ENCODE measurements at regions not wholly inside any gene's neighbourhood (a gene's known extent, or its start where the extent isn't known, plus 50 kb on each side); places are given as distances from the start of the nearest gene placed in this dataset.

DNA sequence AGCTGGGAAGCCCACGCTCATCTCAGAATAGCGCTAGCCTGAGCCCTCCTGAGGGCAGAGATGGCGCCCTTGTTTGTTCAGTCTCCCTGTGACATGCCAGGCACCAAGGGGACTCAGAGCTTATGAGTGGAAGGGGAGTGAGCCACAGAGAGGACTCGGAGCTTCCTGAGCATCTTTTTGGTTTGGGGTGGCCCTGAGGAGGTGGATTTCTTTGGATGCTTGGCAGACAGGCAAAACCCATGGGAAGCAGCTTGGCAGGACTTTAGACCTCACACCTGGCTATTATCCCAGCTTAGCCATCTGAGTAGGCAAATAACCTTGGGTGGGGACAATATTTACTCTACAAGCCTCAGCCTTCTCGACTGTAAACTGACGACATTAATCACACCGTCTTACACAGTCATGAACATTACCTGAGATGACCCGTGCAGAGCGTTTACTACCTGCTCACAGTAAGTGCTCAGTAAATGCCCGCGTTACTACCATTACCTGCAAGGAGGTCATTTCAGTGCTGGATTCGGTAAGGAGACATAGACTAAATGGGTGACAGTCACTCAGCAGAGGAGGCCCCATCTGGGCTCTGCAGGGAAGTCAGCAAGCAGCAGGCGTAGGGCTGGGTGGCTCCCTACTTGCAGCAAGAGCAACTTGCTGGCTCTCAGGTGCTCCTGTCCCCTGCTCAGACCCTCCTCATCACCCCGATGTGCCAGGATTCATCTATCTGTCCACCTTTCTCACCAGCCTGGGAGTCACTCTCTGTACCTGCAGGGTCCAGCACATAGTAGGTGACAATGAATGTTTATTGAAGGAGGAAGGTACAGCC, 54.9 kb downstream of the KLHDC7A start:
- no peak overlapping the region for H3K4me3 ChIP-seq
- no peaks in the 10 kb centered on the region for H3K4me1 ChIP-seq (ENCODE audit: insufficient read depth)
- no peaks in the 10 kb centered on the region for H3K27me3 ChIP-seq (ENCODE audit: insufficient read depth)
- TF ChIP-seq EZH2phosphoT487 (IDR thresholded peaks at IDR 0.05; ENCODE audit: unreplicated experiment) (no peak), ZNF331 (CRISPR knock-in tag; IDR thresholded peaks at IDR 0.05; ENCODE audit: low read depth) (no peak), CTCF (conservative IDR thresholded peaks at IDR 0.05; ENCODE audit: low read depth in 2 of 2) (no peak)
- no peaks in the 10 kb centered on the region for H3K9me2 ChIP-seq (ENCODE audit: insufficient read depth)
- H4K20me1 ChIP-seq (replicated peaks; ENCODE audit: insufficient read depth), result no peaks in the 10 kb centered on the region; the same call in 1 of the 2 replicates
- H3K36me3 ChIP-seq (ENCODE audit: insufficient read depth), result no peaks in the 10 kb centered on the region
- no peak overlapping the region for H3K27ac ChIP-seq (ENCODE audit: low read depth)
- ATAC-seq (no peak), DNase-seq (ENCODE audit: low spot score) (no peak)
- H3K9me3 Mint-ChIP-seq, result no peaks in the 10 kb centered on the region; the same call in 2 of the 3 replicates
- no peaks in the 10 kb centered on the region for H3K79me2 ChIP-seq (replicated peaks; ENCODE audit: insufficient read depth)
- no peak overlapping the region for H3K4me2 ChIP-seq
- H3K4me3 Mint-ChIP-seq, result no peak overlapping the region
- no peaks in the 10 kb centered on the region; the same call in 2 of the 3 replicates for H3K4me1 Mint-ChIP-seq
- no peaks in the 10 kb centered on the region for H3F3A ChIP-seq (replicated peaks; ENCODE audit: low read depth)
- H3K36me3 Mint-ChIP-seq (ENCODE audit: low read depth), result no peaks in the 10 kb centered on the region
- H3K27ac Mint-ChIP-seq, result no peak overlapping the region
- no peak overlapping the region for H2AFZ ChIP-seq
- H3K27me3 Mint-ChIP-seq (ENCODE audit: insufficient read depth, low read depth, poor library complexity), result peaks cover 8% of the 10 kb centered on the region

GRCh38 chr1:18536356-18536755, 55.6 kb downstream of the KLHDC7A start:
- H3K36me3 ChIP-seq (ENCODE audit: insufficient read depth), result no peaks in the 10 kb centered on the region
- no peaks in the 10 kb centered on the region for H3K4me1 ChIP-seq (ENCODE audit: insufficient read depth)
- Mint-ChIP-seq H3K4me1 (no peaks in the 10 kb centered on the region; the same call in 2 of the 3 replicates), H3K27ac (no peak overlapping the region), H3K36me3 (ENCODE audit: low read depth) (no peaks in the 10 kb centered on the region), H3K27me3 (ENCODE audit: insufficient read depth, low read depth, poor library complexity) (peaks cover 10% of the 10 kb centered on the region), H3K9me3 (no peaks in the 10 kb centered on the region; the same call in 2 of the 3 replicates), H3K4me3 (no peak overlapping the region)
- H3K9me2 ChIP-seq (ENCODE audit: insufficient read depth), result no peaks in the 10 kb centered on the region; the same call in 1 of the 2 replicates
- H4K20me1 ChIP-seq (replicated peaks; ENCODE audit: insufficient read depth), result no peaks in the 10 kb centered on the region; the same call in 1 of the 2 replicates
- no peaks in the 10 kb centered on the region for H3K27me3 ChIP-seq (ENCODE audit: insufficient read depth)
- no peaks in the 10 kb centered on the region for H3K79me2 ChIP-seq (replicated peaks; ENCODE audit: insufficient read depth)
- no peak overlapping the region for H3K4me3 ChIP-seq
- H2AFZ ChIP-seq, result no peak overlapping the region
- ATAC-seq (no peak), DNase-seq (ENCODE audit: low spot score) (no peak)
- no peak overlapping the region for H3K4me2 ChIP-seq
- TF ChIP-seq ZNF114 (CRISPR knock-in tag; IDR thresholded peaks at IDR 0.05) (no peak), POLR2AphosphoS5 (IDR thresholded peaks at IDR 0.05; ENCODE audit: low read depth) (no peak), ZNF331 (CRISPR knock-in tag; IDR thresholded peaks at IDR 0.05; ENCODE audit: low read depth) (no peak)
- TF ChIP-seq, protein P1, sequence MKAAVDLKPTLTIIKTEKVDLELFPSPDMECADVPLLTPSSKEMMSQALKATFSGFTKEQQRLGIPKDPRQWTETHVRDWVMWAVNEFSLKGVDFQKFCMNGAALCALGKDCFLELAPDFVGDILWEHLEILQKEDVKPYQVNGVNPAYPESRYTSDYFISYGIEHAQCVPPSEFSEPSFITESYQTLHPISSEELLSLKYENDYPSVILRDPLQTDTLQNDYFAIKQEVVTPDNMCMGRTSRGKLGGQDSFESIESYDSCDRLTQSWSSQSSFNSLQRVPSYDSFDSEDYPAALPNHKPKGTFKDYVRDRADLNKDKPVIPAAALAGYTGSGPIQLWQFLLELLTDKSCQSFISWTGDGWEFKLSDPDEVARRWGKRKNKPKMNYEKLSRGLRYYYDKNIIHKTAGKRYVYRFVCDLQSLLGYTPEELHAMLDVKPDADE (IDR thresholded peaks at IDR 0.05), result no peak
- H3K27ac ChIP-seq (ENCODE audit: low read depth), result no peak overlapping the region
- H3F3A ChIP-seq (replicated peaks; ENCODE audit: low read depth), result no peaks in the 10 kb centered on the region
